A549 (cell line): ENCODE measurements at regions not wholly inside any gene's neighbourhood (a gene's known extent, or its start where the extent isn't known, plus 50 kb on each side); places are given as distances from the start of the nearest gene placed in this dataset.

Experiments used
- ATOH8 ChIP-seq: fragments of 250-450 bp; sonication (Bioruptor Pico); IDR thresholded peaks from 2 replicates; pipeline ENCODE4 v1.5.0; 2020; ENCODE audit warnings: low read depth, mild to moderate bottlenecking, moderate library complexity
- CTCF ChIP-seq: fragments of >200 bp; sonication (Bioruptor Twin); formaldehyde crosslinking; IDR thresholded peaks from 3 replicates; pipeline ENCODE4 v1.5.1; 2016
- EP300 ChIP-seq, 2 experiments: fragments of >200 bp; sonication (Bioruptor Twin); formaldehyde crosslinking; IDR thresholded peaks; 2 replicates in 1 of 2; 3 replicates in 1 of 2; pipeline ENCODE4 v1.6.1; 2016 to 2017
- JUN ChIP-seq, 2 experiments: fragments of >200 bp; sonication (Bioruptor Twin); formaldehyde crosslinking; IDR thresholded peaks; 2 replicates in 1 of 2; 3 replicates in 1 of 2; pipeline ENCODE4 v1.6.1; 2016 to 2017
- MAX ChIP-seq: IDR thresholded peaks from 2 replicates; pipeline ENCODE4 v1.6.1; 2012
- MAZ ChIP-seq: fragments of 150-350 bp; IDR thresholded peaks from 2 replicates; pipeline ENCODE4 v1.6.1; 2014; ENCODE audit warnings: antibody characterized with exemption, low read depth, low read length, borderline replicate concordance
- MYC ChIP-seq: IDR thresholded peaks from 2 replicates; pipeline ENCODE4 v1.6.1; 2012; ENCODE audit warnings: mild to moderate bottlenecking, inconsistent platforms, low read length, improper control_type of control experiment, borderline replicate concordance
- NFE2L2 ChIP-seq: fragments of 150-350 bp; conservative IDR thresholded peaks from 2 replicates; pipeline ENCODE4 v1.6.1; 2014; ENCODE audit warnings: low read length
- PBX3 ChIP-seq: IDR thresholded peaks from 2 replicates; pipeline ENCODE4 v1.6.1; 2012
- POLR2A ChIP-seq: IDR thresholded peaks from 2 replicates; pipeline ENCODE4 v1.6.1; 2012; ENCODE audit warnings: mild to moderate bottlenecking, low read length
- REST ChIP-seq: fragments of 200-600 bp; sonication (generic); IDR thresholded peaks from 2 replicates; pipeline ENCODE4 v1.6.1; 2016; ENCODE audit warnings: antibody characterized with exemption, mild to moderate bottlenecking, moderate library complexity
- RFX5 ChIP-seq: fragments of 450-650 bp; IDR thresholded peaks from 2 replicates; pipeline ENCODE4 v1.7.1; 2014; ENCODE audit warnings: antibody characterized with exemption, mild to moderate bottlenecking, moderate library complexity
- ZC3H11A ChIP-seq: fragments of 450-650 bp; IDR thresholded peaks from 2 replicates; pipeline ENCODE4 v1.6.1; 2014; ENCODE audit warnings: antibody characterized with exemption, mild to moderate bottlenecking
- TF ChIP-seq, protein P1 (sequence below): fragments of 450-650 bp; IDR thresholded peaks from 2 replicates; pipeline ENCODE4 v1.6.1; 2014; ENCODE audit warnings: antibody characterized with exemption

DNA sequence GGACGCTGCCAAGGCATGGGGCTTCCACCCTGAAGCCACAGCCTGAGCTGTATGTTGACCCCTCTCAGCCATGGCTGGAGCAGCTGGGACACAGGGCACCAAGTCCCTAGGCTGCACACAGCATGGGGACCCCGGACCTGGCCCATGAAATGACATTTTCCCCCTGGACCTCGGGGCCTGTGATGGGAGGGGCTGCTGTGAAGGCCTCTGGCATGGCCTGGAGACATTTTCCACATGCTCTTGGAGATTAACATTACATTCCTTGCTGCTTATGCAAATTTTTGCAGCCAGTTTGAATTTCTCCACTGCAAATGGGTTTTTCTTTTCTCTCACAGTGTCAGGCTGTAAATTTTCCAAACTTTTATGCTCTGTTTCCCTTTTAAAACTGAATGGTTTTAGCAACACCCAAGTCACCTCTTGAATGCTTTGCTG, 463.6 kb downstream of the ZWINT start:
- TF ChIP-seq RFX5, result no peak
- TF ChIP-seq JUN (IDR thresholded peaks at IDR 0.05), result no peak
- TF ChIP-seq CTCF, result no peak
- TF ChIP-seq REST, result no peak
- TF ChIP-seq POLR2A, result no peak
- no peak for TF ChIP-seq PBX3
- no peak for TF ChIP-seq MAX
- TF ChIP-seq, protein P1, sequence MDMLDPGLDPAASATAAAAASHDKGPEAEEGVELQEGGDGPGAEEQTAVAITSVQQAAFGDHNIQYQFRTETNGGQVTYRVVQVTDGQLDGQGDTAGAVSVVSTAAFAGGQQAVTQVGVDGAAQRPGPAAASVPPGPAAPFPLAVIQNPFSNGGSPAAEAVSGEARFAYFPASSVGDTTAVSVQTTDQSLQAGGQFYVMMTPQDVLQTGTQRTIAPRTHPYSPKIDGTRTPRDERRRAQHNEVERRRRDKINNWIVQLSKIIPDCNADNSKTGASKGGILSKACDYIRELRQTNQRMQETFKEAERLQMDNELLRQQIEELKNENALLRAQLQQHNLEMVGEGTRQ, result no peak
- TF ChIP-seq MAZ, result no peak
- no peak for TF ChIP-seq ATOH8 (CRISPR knock-in tag)
- no peak for TF ChIP-seq MYC
- no peak for TF ChIP-seq EP300 (IDR thresholded peaks at IDR 0.05)
- TF ChIP-seq ZC3H11A, result no peak
- no peak for TF ChIP-seq NFE2L2
